ENCODE measurements at regions not wholly inside any gene's neighbourhood (a gene's known extent, or its start where the extent isn't known, plus 50 kb on each side); places are given as distances from the start of the nearest gene placed in this dataset.

- Mint-ChIP-seq H3K9me3 (peaks cover 0 to 7% (median 0%) of the 10 kb centered on the region in 11 donors), H3K27ac (no peak overlapping the region)
- CTCF ChIA-PET: no interaction called here
These were observed 441.7 kb upstream of the NECTIN3 start for GRCh38 chr3:110629917-110630316.

GRCh38 chr3:110644203-110644602 lies 427.4 kb upstream of the NECTIN3 start:
- no peak overlapping the region for H3K27ac ChIP-seq (ENCODE audit: low read depth, low read length)
- ATAC-seq (no peak), DNase-seq (no peak)
- H3K9me3 Mint-ChIP-seq: no peaks in the 10 kb centered on the region
- H3K4me1 Mint-ChIP-seq: peaks cover 0 to under 1% (median 0%) of the 10 kb centered on the region in 7 donors
- no peak overlapping the region for H3K27ac Mint-ChIP-seq
- no peaks in the 10 kb centered on the region for H3K36me3 Mint-ChIP-seq
- H3K27me3 Mint-ChIP-seq: peaks cover 0 to 16% (median under 1%) of the 10 kb centered on the region in 5 donors
- H3K36me3 ChIP-seq (ENCODE audit: control insufficient read depth in 2 of 3, insufficient read depth in 3 of 3, low read length in 3 of 3): no peaks in the 10 kb centered on the region
- ChIA-PET POLR2A (no interaction called here), CTCF (no interaction called here)
- intact Hi-C loops (cut with micrococcal nuclease): no loop called here
- no peaks in the 10 kb centered on the region for H3K9me3 ChIP-seq (ENCODE audit: control insufficient read depth in 2 of 3, low read length in 3 of 3)
- no peak overlapping the region for H3K4me3 ChIP-seq (ENCODE audit: low read length)
- no peaks in the 10 kb centered on the region for H3K27me3 ChIP-seq (ENCODE audit: control insufficient read depth in 2 of 2, insufficient read depth in 2 of 2, low read length in 2 of 2)
- H3K4me1 ChIP-seq (ENCODE audit: control insufficient read depth in 2 of 2, insufficient read depth in 2 of 2, low read length in 2 of 2): no peaks in the 10 kb centered on the region
- H3K4me3 Mint-ChIP-seq: no peak overlapping the region

More at GRCh38 chr3:110629917-110630316, 441.7 kb upstream of the NECTIN3 start:
- peaks cover 0 to 33% (median 26%) of the 10 kb centered on the region in 7 donors for H3K4me1 Mint-ChIP-seq
- no peak overlapping the region for H3K27ac ChIP-seq (ENCODE audit: low read depth, low read length)
- peaks cover 0 to 7% of the 10 kb centered on the region in 2 donors for H3K4me1 ChIP-seq (ENCODE audit: control insufficient read depth in 2 of 2, insufficient read depth in 2 of 2, low read length in 2 of 2)
- ATAC-seq (no peak), DNase-seq (no peak)
- no peak overlapping the region for H3K4me3 ChIP-seq (ENCODE audit: low read length)
- H3K36me3 ChIP-seq (ENCODE audit: control insufficient read depth in 2 of 3, insufficient read depth in 3 of 3, low read length in 3 of 3): no peaks in the 10 kb centered on the region
- no peaks in the 10 kb centered on the region for H3K9me3 ChIP-seq (ENCODE audit: control insufficient read depth in 2 of 3, low read length in 3 of 3)
- H3K27me3 ChIP-seq (ENCODE audit: control insufficient read depth in 2 of 2, insufficient read depth in 2 of 2, low read length in 2 of 2): no peaks in the 10 kb centered on the region
- POLR2A ChIA-PET: no interaction called here
- intact Hi-C loops (cut with micrococcal nuclease): loop anchor here in 1 of 2 donors (10.0 kb wide), 1 partner anchor 915 kb away; the partner anchor contains the start of gene CD96
- H3K36me3 Mint-ChIP-seq: no peaks in the 10 kb centered on the region
- H3K4me3 Mint-ChIP-seq: no peak overlapping the region
- H3K27me3 Mint-ChIP-seq: no peaks in the 10 kb centered on the region

- Mint-ChIP-seq H3K4me3 (no peak overlapping the region), H3K9me3 (no peaks in the 10 kb centered on the region), H3K27ac (no peak overlapping the region), H3K36me3 (no peaks in the 10 kb centered on the region), H3K4me1 (peaks cover 0 to 3% (median 0%) of the 10 kb centered on the region in 7 donors), H3K27me3 (peaks cover 0 to 16% (median 3%) of the 10 kb centered on the region in 5 donors)
- no peaks in the 10 kb centered on the region for H3K4me1 ChIP-seq (ENCODE audit: control insufficient read depth in 2 of 2, insufficient read depth in 2 of 2, low read length in 2 of 2)
- DNase-seq (no peak), ATAC-seq (no peak)
- no peaks in the 10 kb centered on the region for H3K9me3 ChIP-seq (ENCODE audit: control insufficient read depth in 2 of 3, low read length in 3 of 3)
- H3K36me3 ChIP-seq (ENCODE audit: control insufficient read depth in 2 of 3, insufficient read depth in 3 of 3, low read length in 3 of 3): no peaks in the 10 kb centered on the region
- CTCF ChIA-PET: no interaction called here
- intact Hi-C loops (cut with micrococcal nuclease): no loop called here
- POLR2A ChIA-PET: no interaction called here
- H3K27me3 ChIP-seq (ENCODE audit: control insufficient read depth in 2 of 2, insufficient read depth in 2 of 2, low read length in 2 of 2): no peaks in the 10 kb centered on the region
- H3K4me3 ChIP-seq (ENCODE audit: low read length): no peak overlapping the region
- H3K27ac ChIP-seq (ENCODE audit: low read depth, low read length): no peak overlapping the region
These were observed 425.6 kb upstream of the NECTIN3 start for GRCh38 chr3:110646055-110646454.

GRCh38 chr3:110646496-110646895 lies 425.1 kb upstream of the NECTIN3 start:
- ChIA-PET CTCF (no interaction called here), POLR2A (no interaction called here)
- H3K4me1 ChIP-seq (ENCODE audit: control insufficient read depth in 2 of 2, insufficient read depth in 2 of 2, low read length in 2 of 2): no peaks in the 10 kb centered on the region
- ATAC-seq (no peak), DNase-seq (no peak)
- no peaks in the 10 kb centered on the region for H3K36me3 Mint-ChIP-seq
- H3K36me3 ChIP-seq (ENCODE audit: control insufficient read depth in 2 of 3, insufficient read depth in 3 of 3, low read length in 3 of 3): no peaks in the 10 kb centered on the region
- intact Hi-C loops (cut with micrococcal nuclease): no loop called here
- H3K4me1 Mint-ChIP-seq: peaks cover 0 to 3% (median 0%) of the 10 kb centered on the region in 7 donors
- peaks cover 0 to 16% (median 3%) of the 10 kb centered on the region in 5 donors for H3K27me3 Mint-ChIP-seq
- no peaks in the 10 kb centered on the region for H3K9me3 ChIP-seq (ENCODE audit: control insufficient read depth in 2 of 3, low read length in 3 of 3)
- H3K27ac ChIP-seq (ENCODE audit: low read depth, low read length): no peak overlapping the region
- H3K27me3 ChIP-seq (ENCODE audit: control insufficient read depth in 2 of 2, insufficient read depth in 2 of 2, low read length in 2 of 2): no peaks in the 10 kb centered on the region
- H3K9me3 Mint-ChIP-seq: no peaks in the 10 kb centered on the region
- H3K4me3 ChIP-seq (ENCODE audit: low read length): no peak overlapping the region
- H3K4me3 Mint-ChIP-seq: no peak overlapping the region
- no peak overlapping the region for H3K27ac Mint-ChIP-seq

GRCh38 chr3:110647586-110647985 lies 424.0 kb upstream of the NECTIN3 start:
- no peak for DNase-seq
- H3K36me3 Mint-ChIP-seq: no peaks in the 10 kb centered on the region

GRCh38 chr3:110650741-110651140 lies 420.9 kb upstream of the NECTIN3 start:
- H3K9me3 ChIP-seq (ENCODE audit: control insufficient read depth in 2 of 3, low read length in 3 of 3): no peaks in the 10 kb centered on the region
- no peaks in the 10 kb centered on the region for H3K36me3 ChIP-seq (ENCODE audit: control insufficient read depth in 2 of 3, insufficient read depth in 3 of 3, low read length in 3 of 3)
- intact Hi-C loops (cut with micrococcal nuclease): no loop called here
- Mint-ChIP-seq H3K27ac (no peak overlapping the region), H3K27me3 (peaks cover 0 to 9% (median 3%) of the 10 kb centered on the region in 5 donors), H3K36me3 (no peaks in the 10 kb centered on the region), H3K4me3 (no peak overlapping the region), H3K9me3 (no peaks in the 10 kb centered on the region), H3K4me1 (peaks cover 0 to 3% (median 0%) of the 10 kb centered on the region in 7 donors)
- ChIA-PET POLR2A (no interaction called here), CTCF (interaction anchor here (0.6 kb wide), 2 partner anchors 22 to 30 kb away, joined by 3 to 4 read pairs; no protein-coding TSS in a partner anchor)
- no peaks in the 10 kb centered on the region for H3K27me3 ChIP-seq (ENCODE audit: control insufficient read depth in 2 of 2, insufficient read depth in 2 of 2, low read length in 2 of 2)
- H3K4me3 ChIP-seq (ENCODE audit: low read length): no peak overlapping the region
- ATAC-seq (no peak), DNase-seq (no peak)
- H3K4me1 ChIP-seq (ENCODE audit: control insufficient read depth in 2 of 2, insufficient read depth in 2 of 2, low read length in 2 of 2): no peaks in the 10 kb centered on the region
- no peak overlapping the region for H3K27ac ChIP-seq (ENCODE audit: low read depth, low read length)

More at GRCh38 chr3:110647586-110647985, 424.0 kb upstream of the NECTIN3 start:
- Mint-ChIP-seq H3K4me1 (peaks cover 0 to 3% (median 0%) of the 10 kb centered on the region in 7 donors), H3K27me3 (peaks cover 0 to 16% (median 3%) of the 10 kb centered on the region in 5 donors), H3K4me3 (no peak overlapping the region), H3K9me3 (no peaks in the 10 kb centered on the region), H3K27ac (no peak overlapping the region)
- intact Hi-C loops (cut with micrococcal nuclease): no loop called here
- Histone ChIP-seq H3K4me3 (ENCODE audit: low read length) (no peak overlapping the region), H3K9me3 (ENCODE audit: control insufficient read depth in 2 of 3, low read length in 3 of 3) (no peaks in the 10 kb centered on the region), H3K4me1 (ENCODE audit: control insufficient read depth in 2 of 2, insufficient read depth in 2 of 2, low read length in 2 of 2) (no peaks in the 10 kb centered on the region), H3K36me3 (ENCODE audit: control insufficient read depth in 2 of 3, insufficient read depth in 3 of 3, low read length in 3 of 3) (no peaks in the 10 kb centered on the region), H3K27ac (ENCODE audit: low read depth, low read length) (no peak overlapping the region), H3K27me3 (ENCODE audit: control insufficient read depth in 2 of 2, insufficient read depth in 2 of 2, low read length in 2 of 2) (no peaks in the 10 kb centered on the region)
- POLR2A ChIA-PET: no interaction called here
- CTCF ChIA-PET: interaction anchor here (0.6 kb wide), 1 partner anchor 220 kb away, joined by 4 read pairs; no protein-coding TSS in a partner anchor
- no peak for ATAC-seq

- Histone ChIP-seq H3K36me3 (ENCODE audit: control insufficient read depth in 2 of 3, insufficient read depth in 3 of 3, low read length in 3 of 3) (no peaks in the 10 kb centered on the region), H3K27ac (ENCODE audit: low read depth, low read length) (no peak overlapping the region), H3K4me3 (ENCODE audit: low read length) (no peak overlapping the region), H3K4me1 (ENCODE audit: control insufficient read depth in 2 of 2, insufficient read depth in 2 of 2, low read length in 2 of 2) (no peaks in the 10 kb centered on the region), H3K27me3 (ENCODE audit: control insufficient read depth in 2 of 2, insufficient read depth in 2 of 2, low read length in 2 of 2) (no peaks in the 10 kb centered on the region), H3K9me3 (ENCODE audit: control insufficient read depth in 2 of 3, low read length in 3 of 3) (no peaks in the 10 kb centered on the region)
- Mint-ChIP-seq H3K27ac (no peak overlapping the region), H3K27me3 (peaks cover 0 to 5% (median 0%) of the 10 kb centered on the region in 5 donors), H3K4me3 (no peak overlapping the region), H3K36me3 (no peaks in the 10 kb centered on the region), H3K9me3 (peaks cover 0 to 2% (median 0%) of the 10 kb centered on the region in 11 donors), H3K4me1 (no peaks in the 10 kb centered on the region)
- CTCF ChIA-PET: no interaction called here
- intact Hi-C loops (cut with micrococcal nuclease): no loop called here
- DNase-seq: no peak
- POLR2A ChIA-PET: no interaction called here
- ATAC-seq: no peak
These were observed 416.6 kb upstream of the NECTIN3 start for GRCh38 chr3:110654843-110655502.

Data from naive thymus-derived CD4-positive, alpha-beta T cell (primary cell).